Astrocyte of the cerebellum (primary cell): ENCODE measurements at regions not wholly inside any gene's neighbourhood (a gene's known extent, or its start where the extent isn't known, plus 50 kb on each side); places are given as distances from the start of the nearest gene placed in this dataset.

Experiments
- DNase-seq: peaks from one replicate; pipeline ENCODE4 v3.0.0-alpha.2; 2011; ENCODE audit warnings: low read depth
- H3K4me3 ChIP-seq: 2 replicates; pipeline ENCODE4 v1.5.1; 2011; ENCODE audit warnings: mild to moderate bottlenecking, low read depth, low read length, moderate library complexity
- in situ Hi-C: cut with HindIII; loops from 2 replicates; pipeline ENCODE4 v1.10.0; 2017; ENCODE audit warnings: low sequenced_read_pairs
- TF ChIP-seq, protein P1 (sequence below): IDR thresholded peaks from 2 replicates; pipeline ENCODE4 v1.5.1; 2012; ENCODE audit warnings: low read length, low read depth, moderate library complexity, mild to moderate bottlenecking; ENCODE audit errors: missing control alignments

- no peak for DNase-seq
- no peak overlapping the region for H3K4me3 ChIP-seq
- in situ Hi-C loops, result no loop called here
- TF ChIP-seq, protein P1, sequence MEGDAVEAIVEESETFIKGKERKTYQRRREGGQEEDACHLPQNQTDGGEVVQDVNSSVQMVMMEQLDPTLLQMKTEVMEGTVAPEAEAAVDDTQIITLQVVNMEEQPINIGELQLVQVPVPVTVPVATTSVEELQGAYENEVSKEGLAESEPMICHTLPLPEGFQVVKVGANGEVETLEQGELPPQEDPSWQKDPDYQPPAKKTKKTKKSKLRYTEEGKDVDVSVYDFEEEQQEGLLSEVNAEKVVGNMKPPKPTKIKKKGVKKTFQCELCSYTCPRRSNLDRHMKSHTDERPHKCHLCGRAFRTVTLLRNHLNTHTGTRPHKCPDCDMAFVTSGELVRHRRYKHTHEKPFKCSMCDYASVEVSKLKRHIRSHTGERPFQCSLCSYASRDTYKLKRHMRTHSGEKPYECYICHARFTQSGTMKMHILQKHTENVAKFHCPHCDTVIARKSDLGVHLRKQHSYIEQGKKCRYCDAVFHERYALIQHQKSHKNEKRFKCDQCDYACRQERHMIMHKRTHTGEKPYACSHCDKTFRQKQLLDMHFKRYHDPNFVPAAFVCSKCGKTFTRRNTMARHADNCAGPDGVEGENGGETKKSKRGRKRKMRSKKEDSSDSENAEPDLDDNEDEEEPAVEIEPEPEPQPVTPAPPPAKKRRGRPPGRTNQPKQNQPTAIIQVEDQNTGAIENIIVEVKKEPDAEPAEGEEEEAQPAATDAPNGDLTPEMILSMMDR, result no peak
Observed at GRCh38 chr20:22308934-22309333, 275.4 kb downstream of the FOXA2 start.

DNA sequence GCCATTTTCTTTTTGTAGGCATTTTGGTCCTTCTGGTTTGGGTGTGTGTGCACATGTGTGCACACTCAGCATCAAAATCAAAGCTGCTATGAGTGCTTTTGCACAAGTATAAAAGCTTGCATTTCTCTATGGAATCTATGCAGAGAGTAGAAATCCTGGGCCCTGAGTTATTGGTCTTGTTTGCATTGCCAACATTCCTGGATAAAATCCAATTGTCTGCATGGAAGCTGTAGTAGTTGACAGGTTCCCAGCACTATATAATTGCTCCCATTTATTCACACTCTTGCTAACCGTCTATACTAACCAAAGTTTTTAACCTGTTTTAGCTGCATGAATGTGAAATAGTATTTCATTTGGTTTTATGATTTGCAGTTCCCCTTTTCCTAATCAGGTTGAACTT lies 277.0 kb downstream of the FOXA2 start:
- in situ Hi-C loops, result no loop called here
- no peak for DNase-seq
- no peak overlapping the region for H3K4me3 ChIP-seq
- TF ChIP-seq, protein P1, result no peak

GRCh38 chr20:22305381-22305780 lies 279.0 kb downstream of the FOXA2 start:
- H3K4me3 ChIP-seq, result no peak overlapping the region
- TF ChIP-seq, protein P1, result no peak
- in situ Hi-C loops, result no loop called here
- no peak for DNase-seq

DNA sequence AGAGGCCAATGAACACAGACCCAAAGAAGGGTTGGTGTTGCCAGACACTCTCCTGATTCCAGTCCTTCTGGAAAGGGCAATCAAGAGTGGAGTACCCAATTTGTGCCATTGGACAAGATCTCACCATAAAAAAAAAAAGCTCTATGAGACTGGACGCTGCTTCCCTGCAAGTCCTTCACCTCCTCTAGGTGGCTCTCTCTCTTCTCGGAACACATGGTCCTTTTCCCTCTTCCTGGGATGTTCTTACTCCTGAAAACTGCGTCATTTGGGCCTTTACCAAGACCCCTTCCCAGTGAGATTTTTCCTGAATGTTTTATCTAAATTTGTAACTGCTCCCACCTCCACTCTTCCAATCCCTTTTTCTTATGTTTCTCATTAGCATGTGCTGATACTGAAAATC lies 280.8 kb downstream of the FOXA2 start:
- TF ChIP-seq, protein P1, result no peak
- H3K4me3 ChIP-seq, result no peak overlapping the region
- no peak for DNase-seq
- in situ Hi-C loops, result no loop called here

DNA sequence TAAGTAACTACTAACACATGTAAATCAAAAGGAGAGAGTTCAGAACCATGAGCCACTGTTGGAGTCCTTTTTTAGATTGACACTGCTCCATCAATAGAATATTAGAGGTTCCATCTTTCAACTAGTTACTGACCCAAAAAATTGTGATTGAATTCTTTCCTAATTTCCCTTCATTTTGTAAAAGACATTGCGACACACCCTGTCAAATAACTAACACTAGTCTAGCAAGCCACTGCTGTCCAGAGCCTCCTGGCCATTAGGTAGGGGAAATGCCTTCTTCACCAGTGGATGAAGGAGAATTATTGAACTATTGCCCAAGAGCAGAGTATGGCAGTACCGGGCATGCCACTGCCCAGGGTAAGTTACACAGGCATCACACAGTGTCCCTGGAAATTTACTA lies 282.3 kb downstream of the FOXA2 start:
- DNase-seq, result no peak
- in situ Hi-C loops, result no loop called here
- no peak overlapping the region for H3K4me3 ChIP-seq
- TF ChIP-seq, protein P1, result no peak

DNA sequence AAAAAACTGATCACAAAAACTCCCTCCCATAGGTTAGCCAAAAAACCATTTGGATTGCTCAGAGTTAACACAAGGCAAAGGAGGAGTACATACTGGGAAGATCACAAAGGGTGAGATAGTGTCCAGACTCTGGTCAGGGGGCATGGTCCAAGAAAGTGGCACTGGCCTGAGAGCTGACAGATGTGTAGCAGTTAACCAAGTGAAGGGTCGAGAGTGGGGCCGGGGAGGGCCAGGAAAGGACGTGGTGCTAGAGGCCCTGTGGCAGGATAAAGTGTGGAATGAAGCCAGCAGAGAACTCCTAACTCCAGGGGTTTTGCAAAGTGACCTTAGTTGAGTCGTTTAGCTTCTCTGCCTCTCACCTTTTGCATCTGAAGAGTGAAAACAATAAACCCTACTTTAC lies 290.5 kb downstream of the FOXA2 start:
- in situ Hi-C loops, result no loop called here
- DNase-seq, result no peak
- TF ChIP-seq, protein P1, result no peak
- no peak overlapping the region for H3K4me3 ChIP-seq

DNA sequence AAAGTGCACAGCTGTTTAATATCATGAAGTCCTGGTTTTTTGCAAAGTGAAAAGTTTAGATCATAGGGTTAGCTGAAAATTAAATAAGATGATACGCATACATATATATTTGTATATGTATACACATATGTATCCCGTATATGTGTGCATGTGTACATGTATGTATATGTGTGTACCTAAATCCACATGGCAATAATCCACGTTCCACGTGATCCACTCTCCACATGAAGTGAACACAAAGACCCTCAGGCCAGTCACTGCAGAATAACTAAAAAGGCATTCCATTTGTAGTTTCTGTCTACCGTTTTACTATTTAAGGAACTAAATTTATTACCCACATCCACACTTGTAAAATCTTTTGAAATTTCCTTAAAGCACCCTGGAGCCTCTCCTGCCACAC lies 294.9 kb downstream of the FOXA2 start:
- no peak overlapping the region for H3K4me3 ChIP-seq
- TF ChIP-seq, protein P1, result no peak
- in situ Hi-C loops, result no loop called here
- no peak for DNase-seq
